NCI-H1417 (cell line): ENCODE measurements at regions not wholly inside any gene's neighbourhood (a gene's known extent, or its start where the extent isn't known, plus 50 kb on each side); places are given as distances from the start of the nearest gene placed in this dataset.
"Not testable (repeated sequence)": the region's sequence is repeated elsewhere in the genome, so short reads cannot be mapped to it uniquely, and the experiment has no call there.

ENCODE experiments used
- DNase-seq, 3 experiments: peaks; one replicate each; lab custom pipeline; 2025; lab: John Stamatoyannopoulos, UW

GRCh38 chr6:79150733-79151132 is 72.7 kb upstream of the PHIP start:
- DNase-seq = no peak

GRCh38 chr6:79149884-79150283 is 71.8 kb upstream of the PHIP start:
- no peak for DNase-seq

GRCh38 chr6:79146421-79146820 is 68.4 kb upstream of the PHIP start:
- no peak for DNase-seq

DNA sequence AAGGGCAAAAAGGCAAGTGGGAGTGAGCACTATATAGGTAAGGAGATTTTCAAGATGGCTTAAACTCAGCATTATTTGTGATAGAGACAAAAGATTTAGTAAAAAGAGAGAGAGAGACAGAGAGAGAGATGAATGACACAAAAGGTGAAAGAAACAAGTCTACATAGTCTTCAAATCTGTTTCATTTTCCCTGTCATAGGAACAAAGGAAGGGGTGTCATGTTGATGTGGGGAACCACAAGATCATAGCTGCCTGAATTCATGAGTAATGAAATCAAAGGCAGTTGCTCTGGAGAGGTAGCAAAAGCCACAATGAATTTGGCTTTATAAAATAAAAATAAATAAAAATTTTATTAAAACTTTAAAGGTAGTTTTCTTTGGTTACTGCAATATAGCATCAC is 67.2 kb upstream of the PHIP start:
- DNase-seq = no peak

DNA sequence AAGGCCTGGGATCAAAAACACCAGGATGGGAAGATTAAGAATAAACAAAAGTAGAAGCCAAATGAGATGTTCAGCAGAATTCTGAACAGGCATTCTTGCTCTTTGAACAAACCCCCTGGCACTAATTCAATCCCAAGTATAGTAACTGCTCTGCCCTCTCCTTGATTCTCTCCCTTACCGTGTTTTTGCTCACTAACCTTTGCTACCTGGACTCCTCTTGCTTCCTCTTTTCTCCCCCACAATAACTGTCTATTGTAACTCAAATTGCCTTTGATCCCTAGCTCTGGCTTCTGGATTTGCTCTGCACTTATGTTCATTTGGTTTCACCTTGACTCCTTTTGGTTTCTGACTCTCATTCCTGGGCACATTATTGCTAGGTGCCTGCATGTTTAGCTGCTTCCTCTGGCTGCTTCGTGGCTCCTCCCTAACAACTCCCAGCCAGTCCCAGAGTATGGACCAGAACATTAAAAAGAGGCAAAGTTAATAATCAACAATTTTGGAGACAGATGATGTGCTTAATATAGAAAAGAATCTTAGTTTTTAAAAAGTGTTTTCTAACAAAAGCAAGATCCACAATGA is 65.4 kb upstream of the PHIP start:
- no peak for DNase-seq

- DNase-seq = no peak
Observed at GRCh38 chr6:79138146-79138545, 60.1 kb upstream of the PHIP start.

DNA sequence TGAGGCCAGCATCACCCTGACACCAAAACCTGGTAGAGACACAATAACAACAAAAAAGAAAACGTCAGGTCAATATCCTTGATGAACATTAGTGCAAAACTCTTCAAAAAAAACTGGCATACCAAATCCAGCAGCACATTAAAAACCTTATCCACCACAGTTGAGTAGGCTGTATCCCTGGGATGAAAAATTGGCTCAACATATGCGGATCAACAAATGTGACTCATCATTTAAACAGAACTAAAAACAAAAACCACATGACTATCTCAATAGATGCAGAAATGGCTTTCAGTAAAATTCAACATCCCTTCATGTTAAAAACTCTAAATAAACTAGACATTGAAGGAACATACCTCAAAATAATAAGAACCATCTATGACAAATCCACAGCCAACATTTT is 59.6 kb upstream of the PHIP start:
- DNase-seq = no peak

DNA sequence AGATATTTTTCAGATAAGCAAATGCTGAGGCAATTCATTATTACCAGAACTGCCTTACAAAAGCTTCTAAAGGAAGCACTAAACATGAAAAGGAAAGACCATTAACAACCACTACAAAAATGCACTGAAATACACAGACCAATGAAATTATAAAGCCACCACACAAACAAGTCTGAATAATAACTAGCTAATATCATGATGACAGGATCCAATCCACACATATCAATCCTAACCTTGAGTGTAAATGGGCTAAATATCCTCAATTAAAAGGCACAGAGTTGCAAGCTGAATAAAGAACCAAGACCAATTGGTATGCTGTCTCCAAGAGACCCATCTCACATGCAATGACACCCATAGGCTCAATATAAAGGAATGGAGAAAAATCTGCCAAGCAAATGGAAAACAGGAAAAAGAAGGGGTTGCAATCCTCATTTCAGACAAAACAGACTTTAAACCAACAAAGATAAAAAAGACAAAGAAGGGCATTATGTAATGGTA is 58.0 kb upstream of the PHIP start:
- no peak for DNase-seq

DNA sequence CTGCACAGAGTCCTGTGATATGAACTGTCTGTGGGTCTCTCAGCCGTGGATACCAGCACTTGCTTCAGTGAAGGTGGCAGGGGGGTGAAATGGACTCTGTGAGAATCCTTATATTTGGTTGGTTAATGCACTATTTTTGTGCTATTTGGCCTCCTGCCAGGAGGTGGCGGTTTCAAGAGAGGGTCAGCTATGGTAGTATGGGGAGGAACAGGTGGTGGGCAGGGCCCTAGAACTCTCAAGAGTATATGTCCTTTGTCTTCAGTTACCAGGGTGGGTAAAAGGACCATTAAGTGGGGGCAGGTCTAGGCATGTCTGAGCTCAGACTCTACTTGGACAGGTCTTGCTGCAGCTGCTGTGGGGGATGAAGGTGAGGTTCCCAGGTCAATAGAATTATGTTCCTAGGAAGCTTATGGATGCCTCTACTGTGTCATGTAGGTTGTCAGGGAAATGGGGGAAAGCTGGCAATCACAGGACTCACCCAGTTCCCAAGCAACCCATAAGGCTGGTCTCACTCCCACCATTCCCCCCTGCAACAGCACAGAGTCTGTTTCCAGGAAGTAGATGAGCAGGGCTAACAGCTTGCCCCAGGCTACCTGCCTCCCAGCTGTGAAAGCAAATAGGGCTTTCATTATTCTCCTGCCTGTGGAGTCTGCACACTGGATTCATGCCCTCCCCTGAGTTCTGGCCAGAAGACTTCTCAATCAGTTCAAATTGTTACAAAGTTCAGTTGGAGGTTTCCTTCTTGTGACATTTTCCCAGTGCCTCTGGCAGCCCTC is 56.8 kb upstream of the PHIP start:
- peak; percentile 40 to 91 (median 60) for DNase-seq

GRCh38 chr6:79133173-79133572 is 55.1 kb upstream of the PHIP start:
- no peak for DNase-seq

DNA sequence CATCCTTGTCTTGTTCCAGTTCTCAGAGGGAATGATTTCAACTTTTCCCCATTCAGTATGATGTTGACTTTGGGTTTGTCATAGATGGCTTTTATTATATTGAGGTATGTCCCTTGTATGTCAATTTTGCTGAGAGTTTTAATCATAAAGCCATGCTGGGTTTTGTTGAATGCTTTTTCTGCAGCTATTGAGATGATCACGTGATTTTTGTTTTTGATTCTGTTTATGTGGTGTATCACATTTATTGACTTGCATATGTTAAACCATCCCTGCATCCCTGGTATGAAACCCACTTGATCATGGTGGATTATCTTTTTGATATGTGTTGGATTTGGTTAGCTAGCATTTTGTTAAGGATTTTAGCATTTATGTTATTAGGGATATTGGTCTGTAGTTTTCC is 53.2 kb upstream of the PHIP start:
- not testable (repeated sequence) for DNase-seq
